Stimulated activated CD8-positive, alpha-beta memory T cell treated with anti-CD3 and anti-CD28 coated beads, Interleukin-7, amount 100 ng/mL, for 1 hour (primary cell): ENCODE measurements at regions not wholly inside any gene's neighbourhood (a gene's known extent, or its start where the extent isn't known, plus 50 kb on each side); places are given as distances from the start of the nearest gene placed in this dataset.

ENCODE experiments used
- DNase-seq, 2 donors: peaks; one replicate each; pipeline ENCODE4 v3.0.0-alpha.2; 2020; ENCODE audit warnings: low read depth in 2 of 2

- DNase-seq = no peak
Measured at GRCh38 chr2:144161061-144161460, 358.9 kb downstream of the ZEB2 start.

DNA sequence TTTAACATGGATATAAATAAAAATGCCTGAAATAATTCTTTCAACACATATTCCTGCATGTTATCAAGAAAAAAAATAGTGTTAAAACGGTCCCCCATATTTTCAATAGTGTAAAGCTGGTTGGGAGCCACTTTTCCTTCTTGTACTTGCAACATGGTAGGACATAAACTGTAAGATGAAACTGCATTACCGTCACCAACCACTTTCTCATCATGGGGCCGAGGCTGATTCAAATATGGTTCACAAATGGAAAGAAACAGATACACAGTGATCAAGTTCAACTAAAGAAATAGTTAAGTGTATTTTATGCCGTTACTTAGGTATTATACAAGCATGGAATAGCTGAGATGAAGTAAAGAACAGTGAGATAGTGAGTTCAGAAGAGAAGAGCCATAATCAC, 360.7 kb downstream of the ZEB2 start:
- DNase-seq = no peak

DNA sequence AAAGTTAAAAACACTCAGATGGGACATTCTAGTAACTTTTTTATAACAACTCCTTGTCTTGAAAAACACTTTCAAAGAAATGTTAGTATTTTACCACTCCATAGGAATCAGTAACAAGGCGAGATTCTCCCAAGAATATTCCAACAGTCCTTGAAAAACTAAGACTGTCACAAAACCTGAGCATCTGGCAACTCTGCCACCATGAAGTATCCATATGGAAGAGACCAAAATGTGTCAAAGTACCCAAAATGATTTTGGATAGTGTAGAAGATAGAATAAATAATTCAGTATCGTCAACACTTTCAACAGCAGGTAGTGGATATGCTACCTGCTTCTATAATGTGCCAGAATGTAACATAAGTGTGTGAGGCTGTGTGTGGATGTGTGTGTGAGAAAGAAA, 361.8 kb downstream of the ZEB2 start:
- DNase-seq = no peak

DNA sequence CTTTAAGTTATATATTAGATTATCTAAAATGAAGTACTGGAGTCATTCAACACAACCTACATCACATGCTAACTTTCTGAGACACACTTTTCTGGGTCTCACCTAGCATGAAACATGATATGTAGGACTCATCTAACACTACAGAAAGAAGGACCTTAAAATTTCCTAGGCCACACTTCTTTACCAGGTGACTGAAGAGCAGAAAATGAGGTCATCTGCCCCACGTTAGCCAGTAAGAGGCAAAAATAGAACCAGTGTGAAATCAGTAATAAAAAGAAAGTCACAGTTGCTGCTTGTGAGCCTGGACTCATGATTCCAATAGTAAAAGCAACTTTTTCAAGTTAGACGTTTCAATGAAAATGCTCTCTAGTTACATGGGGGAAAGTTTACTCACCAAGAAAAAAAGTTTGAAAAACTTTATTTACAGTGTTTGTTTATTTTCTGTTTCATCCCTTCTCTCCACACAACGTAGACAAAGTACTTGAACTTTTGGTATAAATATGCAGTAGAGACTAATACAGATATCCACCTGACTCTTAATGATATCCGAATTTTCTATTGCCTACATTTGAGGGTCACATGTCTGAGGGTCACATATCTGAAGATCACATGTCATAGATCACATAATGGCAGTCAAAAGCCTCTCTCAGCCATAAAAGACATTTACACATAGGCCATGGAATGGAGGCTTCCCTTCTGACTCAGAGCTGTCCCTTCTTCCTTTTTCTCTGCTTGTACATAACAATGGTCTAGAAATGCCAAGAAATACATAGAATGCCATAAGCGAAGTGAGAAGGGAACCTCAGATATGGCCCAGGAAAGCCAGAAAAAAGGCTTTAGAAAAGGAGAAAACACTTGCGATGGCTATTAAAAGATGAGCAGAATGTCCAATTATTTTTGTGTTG, 362.9 kb downstream of the ZEB2 start:
- no peak for DNase-seq

DNA sequence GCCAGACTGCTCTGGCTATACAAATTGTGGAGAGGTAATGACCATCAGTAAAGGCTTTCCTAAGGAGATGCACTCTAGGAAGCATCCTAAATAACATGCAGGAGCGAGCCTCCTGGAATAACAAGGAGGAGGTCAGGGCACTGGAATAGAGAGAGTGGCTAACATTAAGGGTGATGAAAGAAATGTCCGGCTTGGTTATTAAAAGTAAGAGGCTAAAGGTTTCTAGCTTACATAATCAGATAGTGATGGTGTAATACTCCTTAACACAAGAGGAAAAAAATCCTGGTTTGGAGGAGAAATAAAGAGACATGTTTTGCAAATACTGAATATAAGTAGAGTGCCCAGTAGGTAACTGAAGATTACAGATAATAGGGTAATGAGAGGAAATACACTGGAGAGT, 365.7 kb downstream of the ZEB2 start:
- DNase-seq = no peak

- DNase-seq = no peak
Measured at GRCh38 chr2:144152817-144153271, 367.1 kb downstream of the ZEB2 start.

- DNase-seq = no peak
Measured at GRCh38 chr2:144151851-144152250, 368.1 kb downstream of the ZEB2 start.

DNA sequence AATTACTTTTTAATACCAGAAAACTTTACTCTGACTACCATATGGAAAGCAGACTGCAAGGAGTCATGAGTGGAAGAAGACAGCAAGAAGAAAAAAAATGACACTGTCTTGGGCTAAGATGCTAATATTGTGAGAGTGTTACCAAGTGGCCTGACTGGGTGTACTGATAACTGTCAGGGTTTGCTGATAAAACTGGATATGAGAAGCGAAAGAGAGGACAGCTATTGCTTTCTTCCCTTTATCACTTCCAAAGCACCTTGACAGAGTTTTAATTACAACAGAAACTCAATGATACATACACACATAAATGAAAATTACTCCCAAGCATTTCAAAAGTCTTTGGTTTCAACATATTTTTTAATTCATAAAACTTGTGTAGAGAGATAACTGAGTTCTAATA, 368.5 kb downstream of the ZEB2 start:
- DNase-seq = no peak

DNA sequence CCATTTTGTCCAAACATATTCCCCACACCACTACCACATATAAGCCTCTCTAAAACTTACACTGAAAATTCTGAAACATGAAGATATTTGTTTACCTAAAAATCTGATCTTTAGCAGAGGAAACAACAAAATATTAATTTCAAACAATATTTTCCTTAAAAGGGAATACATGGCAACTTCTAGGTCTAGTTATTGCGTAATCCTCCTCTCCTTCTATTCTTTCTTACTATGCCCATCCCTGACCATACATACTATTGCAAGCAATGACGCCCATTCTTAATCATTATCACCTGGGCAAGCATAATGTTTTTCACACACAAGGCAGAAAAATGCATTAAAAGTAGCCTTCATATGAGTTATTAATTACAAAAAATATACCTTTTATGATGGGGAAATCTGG, 372.6 kb downstream of the ZEB2 start:
- no peak for DNase-seq

- DNase-seq = no peak
Measured at GRCh38 chr2:144146876-144147275, 373.0 kb downstream of the ZEB2 start.

DNA sequence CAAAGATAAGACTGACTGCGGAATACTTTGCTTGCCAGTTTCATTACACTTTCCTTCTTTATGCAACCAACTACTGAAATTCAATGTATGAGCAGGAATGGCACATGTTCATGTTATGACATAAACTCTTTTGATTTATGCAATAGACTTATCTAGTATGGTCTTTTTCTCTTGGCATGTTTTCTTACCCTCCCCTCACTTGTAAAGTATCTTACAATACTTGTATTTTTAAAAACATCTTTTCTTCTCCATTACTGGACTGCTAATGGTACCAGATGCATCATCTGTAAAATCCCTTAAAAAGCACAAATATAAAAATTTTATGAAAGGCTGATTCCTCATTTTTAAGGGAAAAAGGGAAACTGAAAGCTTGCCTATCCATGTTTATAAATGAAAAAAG, 373.8 kb downstream of the ZEB2 start:
- DNase-seq = no peak

GRCh38 chr2:144143294-144144151, 376.4 kb downstream of the ZEB2 start:
- no peak for DNase-seq

GRCh38 chr2:144140891-144141290, 379.0 kb downstream of the ZEB2 start:
- no peak for DNase-seq

DNA sequence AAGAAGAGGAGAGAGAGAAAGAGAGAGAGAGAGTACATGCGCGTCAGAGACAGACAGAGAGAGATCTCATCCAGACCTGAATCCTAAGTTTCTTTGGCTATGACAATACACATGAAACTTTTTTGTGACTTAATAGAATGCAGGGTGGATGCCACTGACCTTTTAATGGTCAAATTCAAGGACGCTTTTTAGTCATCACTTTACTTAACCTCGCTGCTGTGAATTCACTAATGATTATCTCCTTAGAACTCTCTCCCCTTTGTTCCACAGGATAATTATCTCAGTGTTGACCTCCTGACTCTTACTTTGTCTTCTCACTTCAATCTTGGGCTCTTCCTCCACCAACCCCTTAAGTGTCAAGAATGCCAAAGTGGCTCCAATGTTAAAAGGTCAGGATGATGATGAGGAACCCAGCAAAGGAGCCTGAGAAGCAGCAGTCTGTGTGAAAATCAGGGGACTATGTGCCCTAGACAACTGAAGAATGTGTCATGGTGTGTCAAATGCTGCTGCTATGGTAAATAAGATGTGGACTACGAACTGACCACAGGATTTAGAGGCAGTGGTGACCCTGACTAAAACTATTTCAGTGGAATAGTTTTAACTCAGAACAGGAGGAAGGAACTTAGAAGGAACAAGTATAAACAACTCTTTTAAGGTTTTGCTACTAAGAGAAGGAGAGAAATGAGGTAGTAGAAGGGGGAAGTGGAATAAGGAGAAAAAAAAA, 382.1 kb downstream of the ZEB2 start:
- no peak for DNase-seq

DNA sequence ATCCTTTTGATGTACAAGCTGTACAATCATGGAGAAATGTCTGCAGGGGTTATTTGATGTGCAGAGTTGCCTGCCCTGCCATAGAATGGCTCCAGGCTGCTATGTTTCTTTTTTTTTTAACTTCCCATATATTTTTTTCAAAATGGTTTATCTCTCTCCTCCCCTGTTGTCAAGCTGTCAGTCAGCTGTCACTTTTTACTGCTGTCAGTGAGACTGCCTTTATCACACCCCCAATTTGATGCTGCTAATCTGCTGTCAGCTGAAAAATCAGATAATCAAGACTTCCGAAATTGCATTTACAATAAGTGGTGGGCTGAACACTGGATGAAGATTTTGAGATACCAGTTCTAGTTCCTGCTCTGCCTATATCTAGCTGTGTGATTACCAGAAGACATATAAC, 382.6 kb downstream of the ZEB2 start:
- DNase-seq = no peak

DNA sequence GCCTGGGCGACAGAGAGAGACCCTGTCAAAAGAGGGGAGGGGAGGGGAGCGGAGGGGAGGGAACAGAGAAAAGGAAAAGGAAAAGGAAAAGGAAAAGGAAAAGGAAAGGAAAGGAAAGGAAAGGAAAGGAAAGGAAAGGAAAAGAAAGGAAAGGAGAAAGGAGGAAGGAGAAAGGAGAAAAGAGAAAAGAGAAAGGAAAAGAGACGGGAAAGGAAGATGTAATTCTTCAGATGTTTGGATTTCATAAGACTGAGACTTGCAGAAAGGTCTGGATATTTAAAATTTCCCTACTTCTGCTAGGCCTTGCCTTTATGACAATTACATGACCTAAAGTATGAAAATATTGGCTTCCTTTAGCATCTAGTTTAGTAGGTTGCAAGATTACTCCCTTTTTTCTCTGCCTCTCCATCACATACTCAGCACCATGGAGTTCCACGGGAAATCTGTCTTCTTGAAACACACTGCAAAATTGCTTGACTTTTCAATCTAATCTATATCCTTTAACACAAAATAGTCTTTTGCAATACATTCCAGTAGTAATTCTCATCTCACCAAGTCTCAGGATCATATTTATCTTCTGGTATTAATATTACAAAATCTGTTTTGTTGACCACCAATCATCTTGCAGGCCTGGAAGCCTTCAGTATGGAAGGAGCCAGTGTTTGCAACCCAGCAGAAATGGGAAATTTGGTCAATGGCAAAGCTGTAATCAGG, 383.5 kb downstream of the ZEB2 start:
- no peak for DNase-seq

- DNase-seq = no peak
Measured at GRCh38 chr2:144133936-144134665, 385.8 kb downstream of the ZEB2 start.

DNA sequence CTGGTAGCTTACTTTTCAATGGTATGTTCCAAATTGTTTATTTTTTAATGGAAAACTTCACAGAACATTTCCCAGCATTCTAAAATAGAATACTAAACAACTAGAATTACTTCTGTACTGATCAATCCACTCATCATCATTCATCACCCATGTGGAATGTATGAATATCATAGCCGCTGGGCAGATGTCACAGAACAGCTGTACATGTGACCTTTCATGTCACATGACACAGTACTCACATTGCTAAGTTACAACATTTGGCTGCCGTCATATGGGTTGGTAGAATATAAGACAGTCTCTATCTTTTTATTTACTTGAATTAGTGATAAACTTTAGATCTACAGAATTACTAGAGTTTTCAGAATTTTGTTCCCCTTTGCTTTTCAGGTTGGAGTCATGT, 387.6 kb downstream of the ZEB2 start:
- DNase-seq = no peak

GRCh38 chr2:144131042-144131441, 388.9 kb downstream of the ZEB2 start:
- DNase-seq = no peak

GRCh38 chr2:144130551-144130950, 389.4 kb downstream of the ZEB2 start:
- no peak for DNase-seq
